ENCODE measurements at regions not wholly inside any gene's neighbourhood (a gene's known extent, or its start where the extent isn't known, plus 50 kb on each side); places are given as distances from the start of the nearest gene placed in this dataset.
"Not testable (repeated sequence)": the region's sequence is repeated elsewhere in the genome, so short reads cannot be mapped to it uniquely, and the experiment has no call there.

- peak; percentile 24 for DNase-seq (ENCODE audit: low read depth)
These were observed 114.5 kb downstream of the ADRA2C start for GRCh38 chr4:3880615-3881120.

GRCh38 chr4:3882316-3882885 lies 116.2 kb downstream of the ADRA2C start:
- not testable (repeated sequence) for DNase-seq (ENCODE audit: low read depth)

GRCh38 chr4:3884261-3884660 lies 118.1 kb downstream of the ADRA2C start:
- DNase-seq (ENCODE audit: low read depth): not testable (repeated sequence)

GRCh38 chr4:3893590-3893989 lies 127.4 kb downstream of the ADRA2C start:
- DNase-seq (ENCODE audit: low read depth): not testable (repeated sequence)

GRCh38 chr4:3894086-3894959 lies 128.1 kb downstream of the ADRA2C start:
- not testable (repeated sequence) for DNase-seq (ENCODE audit: low read depth)

- DNase-seq (ENCODE audit: low read depth): no peak
These were observed 130.3 kb downstream of the ADRA2C start for GRCh38 chr4:3896441-3896840.

DNA sequence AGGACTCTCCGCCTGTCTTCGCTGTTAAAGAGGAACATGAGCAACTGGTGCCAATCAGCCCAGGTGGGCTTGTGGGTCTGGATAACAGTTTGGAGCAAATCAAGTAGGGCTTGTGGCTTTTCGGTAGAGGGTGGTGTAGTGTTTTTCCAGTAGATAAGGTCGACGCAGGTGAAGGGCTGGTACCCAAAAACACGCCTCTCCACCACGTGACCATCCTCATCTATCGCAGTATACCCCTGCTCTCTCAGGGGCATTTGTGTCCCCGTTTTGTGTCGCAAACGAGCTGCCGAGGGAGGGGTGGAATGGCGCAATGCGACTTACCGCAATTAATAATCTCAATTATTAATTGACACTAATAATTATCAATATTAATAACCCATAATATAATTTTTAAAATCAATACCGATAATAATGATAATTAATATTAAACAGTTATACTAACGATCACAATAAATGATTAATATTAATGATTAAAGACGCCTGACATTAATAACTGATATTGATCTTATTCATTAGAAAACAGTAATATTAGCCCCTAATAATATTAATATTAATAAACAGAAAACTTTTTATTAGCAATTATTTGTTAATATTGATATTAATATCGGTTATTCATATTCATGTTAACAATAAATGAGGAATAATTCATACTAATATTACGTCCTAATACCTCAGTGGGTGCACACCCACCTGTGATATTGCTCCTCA lies 130.8 kb downstream of the ADRA2C start:
- DNase-seq (ENCODE audit: low read depth): not testable (repeated sequence)

GRCh38 chr4:3898098-3898497 lies 131.9 kb downstream of the ADRA2C start:
- no peak for DNase-seq (ENCODE audit: low read depth)

- DNase-seq (ENCODE audit: low read depth): not testable (repeated sequence)
These were observed 132.7 kb downstream of the ADRA2C start for GRCh38 chr4:3898928-3899327.

GRCh38 chr4:3904264-3904955 lies 138.2 kb downstream of the ADRA2C start:
- DNase-seq (ENCODE audit: low read depth): not testable (repeated sequence)

DNA sequence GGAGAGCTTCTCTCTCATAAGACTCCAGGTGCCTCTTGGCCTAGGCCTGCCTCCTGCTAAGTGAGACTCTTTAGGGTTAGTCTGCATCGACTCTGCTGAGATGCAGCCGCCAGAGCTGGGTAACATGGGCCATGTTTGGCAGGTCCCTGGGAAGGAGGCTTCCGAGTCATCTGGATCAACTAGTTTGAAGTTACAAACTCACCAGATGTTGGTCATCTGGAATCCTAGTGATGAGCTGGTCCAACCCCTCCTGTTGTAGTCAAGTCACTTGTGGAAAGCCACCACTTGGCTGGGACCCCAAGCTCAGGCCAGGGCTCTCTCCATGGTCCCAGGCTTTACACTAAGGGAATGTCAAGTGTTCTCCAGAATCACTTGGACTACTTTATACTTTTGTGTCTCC lies 143.4 kb downstream of the ADRA2C start:
- DNase-seq (ENCODE audit: low read depth): not testable (repeated sequence)

DNA sequence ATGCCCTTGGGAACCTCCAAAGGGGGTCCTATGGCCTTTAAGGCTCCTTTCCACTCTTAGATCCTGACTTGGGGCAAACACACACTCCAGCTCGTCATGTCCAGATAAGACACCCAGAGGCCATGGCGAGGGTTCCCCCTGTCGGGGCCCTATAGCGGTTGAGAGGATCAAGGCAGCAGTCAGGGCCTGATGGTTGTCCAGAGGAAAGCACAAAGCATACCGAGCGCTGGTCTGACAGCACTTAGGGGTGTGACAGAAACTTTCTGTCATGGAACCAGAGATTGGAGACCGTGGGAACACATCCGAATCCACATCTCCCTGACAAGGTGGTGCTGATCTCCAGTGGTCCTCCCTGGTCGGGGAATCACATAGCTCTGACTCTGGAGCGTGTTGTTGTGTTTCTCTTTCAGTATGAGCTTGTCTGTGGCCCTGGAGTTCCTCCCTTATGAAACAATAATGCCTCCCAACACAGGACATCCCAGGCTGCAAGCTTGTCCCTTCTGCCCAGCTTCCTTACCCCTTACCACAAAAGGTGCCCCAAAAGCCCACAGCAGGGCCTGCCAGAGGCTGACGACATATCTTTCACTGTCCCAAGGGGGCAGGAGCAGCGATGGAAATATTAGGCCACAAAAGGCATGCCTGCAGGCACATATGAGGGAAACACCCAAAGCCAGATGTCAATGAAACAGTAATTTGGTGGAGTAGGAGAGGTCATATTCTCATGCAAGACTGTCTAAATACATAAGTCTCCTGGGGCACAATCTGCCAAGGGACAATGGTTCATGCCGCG lies 144.2 kb downstream of the ADRA2C start:
- DNase-seq (ENCODE audit: low read depth): not testable (repeated sequence)

DNA sequence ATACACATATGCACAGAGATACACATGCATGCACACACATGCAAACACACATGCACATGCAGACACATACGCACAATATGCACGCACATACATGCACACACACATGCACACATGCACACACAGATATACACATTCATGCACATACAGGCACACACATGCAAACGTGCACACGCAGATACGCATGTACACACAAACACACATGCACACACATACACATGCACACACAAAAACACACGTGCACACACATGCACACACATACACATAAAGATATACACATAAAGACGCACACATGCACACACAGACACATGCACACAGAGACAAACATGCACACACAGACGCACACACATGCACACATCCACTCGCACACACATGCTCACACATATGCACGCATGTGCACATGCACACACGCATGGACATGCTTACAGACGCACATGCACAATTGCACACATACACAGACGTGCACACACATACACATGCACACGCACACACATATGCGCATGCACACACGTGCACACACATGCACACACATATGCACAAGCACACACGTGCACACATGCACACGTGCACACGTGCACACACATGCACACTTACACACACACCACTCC lies 145.2 kb downstream of the ADRA2C start:
- no peak for DNase-seq (ENCODE audit: low read depth)

GRCh38 chr4:3914511-3914910 lies 148.3 kb downstream of the ADRA2C start:
- peak; percentile 29 for DNase-seq (ENCODE audit: low read depth)

DNA sequence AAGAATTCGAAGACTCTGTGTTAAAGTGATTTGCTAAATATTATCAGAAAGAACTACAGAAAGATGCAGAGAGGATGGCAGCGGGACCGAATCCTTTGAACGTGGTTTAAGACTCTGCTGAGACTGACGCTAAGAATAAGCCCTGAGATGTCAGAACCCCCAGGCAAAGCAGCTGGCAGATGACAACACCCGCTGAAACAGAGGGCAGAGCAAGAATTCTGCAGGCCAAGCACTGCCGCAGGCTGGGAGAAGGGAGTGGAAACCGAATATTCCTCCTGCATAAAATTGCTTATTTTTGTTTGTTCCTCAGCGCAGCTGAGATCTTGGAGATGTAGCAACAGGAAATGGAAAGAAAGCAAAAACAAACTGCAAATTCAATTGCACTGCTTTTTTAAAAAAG lies 153.3 kb downstream of the ADRA2C start:
- DNase-seq (ENCODE audit: low read depth): not testable (repeated sequence)

DNA sequence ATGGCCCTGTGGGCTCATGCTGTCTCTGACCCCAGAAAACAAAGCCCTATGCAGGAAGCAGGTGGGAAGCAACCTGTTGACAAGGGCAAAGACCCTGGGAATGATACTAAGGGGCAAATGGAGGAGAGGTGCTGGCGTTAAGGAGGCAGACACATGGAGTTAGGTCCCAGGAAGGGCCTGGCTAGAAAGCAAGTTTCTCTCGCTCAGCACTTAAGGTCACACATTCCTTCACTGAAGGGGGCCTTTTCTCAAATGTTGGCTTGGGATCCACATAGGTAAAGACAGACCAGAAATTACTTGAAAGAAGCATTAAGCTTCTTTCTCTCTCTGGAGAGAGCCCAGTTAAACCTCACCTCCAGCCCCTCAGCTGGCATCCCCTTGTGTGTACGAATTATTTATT lies 155.7 kb downstream of the ADRA2C start:
- DNase-seq (ENCODE audit: low read depth): not testable (repeated sequence)

DNA sequence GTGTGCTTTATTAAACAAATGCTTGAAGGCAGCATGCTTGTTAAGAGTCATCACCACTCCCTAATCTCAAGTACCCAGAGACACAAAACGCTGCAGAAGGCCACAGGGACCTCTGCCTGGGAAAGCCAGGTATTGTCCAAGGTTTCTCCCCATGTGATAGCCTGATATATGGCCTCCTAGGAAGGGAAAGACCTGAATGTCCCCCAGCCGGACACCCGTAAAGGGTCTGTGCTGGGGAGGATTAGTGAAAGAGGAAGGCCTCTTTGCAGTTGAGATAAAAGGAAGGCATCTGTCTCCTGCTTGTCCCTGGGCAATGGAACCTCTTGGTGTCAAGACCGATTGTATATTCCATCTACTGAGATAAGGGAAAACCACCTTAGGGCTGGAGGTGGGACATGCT lies 159.7 kb downstream of the ADRA2C start:
- DNase-seq (ENCODE audit: low read depth): not testable (repeated sequence)

DNA sequence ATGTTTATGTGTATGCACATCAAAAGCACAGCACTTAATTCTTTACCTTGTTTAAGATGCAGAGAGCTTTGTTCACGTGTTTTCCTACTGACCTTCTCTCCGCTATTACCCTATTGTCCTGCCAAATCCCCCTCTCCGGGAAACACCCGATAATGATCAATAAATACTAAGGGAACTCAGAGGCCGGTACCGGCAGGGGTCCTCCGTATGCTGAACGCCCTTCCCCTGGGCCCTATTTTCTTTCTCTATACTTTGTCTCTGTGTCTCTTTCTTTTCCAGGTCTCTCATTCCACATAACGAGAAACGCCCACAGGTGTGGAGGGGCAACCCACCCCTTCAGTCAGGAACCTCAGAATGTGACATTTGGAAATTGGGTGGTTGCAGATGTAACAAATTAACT lies 160.1 kb downstream of the ADRA2C start:
- not testable (repeated sequence) for DNase-seq (ENCODE audit: low read depth)

GRCh38 chr4:3926969-3927755 lies 161.0 kb downstream of the ADRA2C start:
- DNase-seq (ENCODE audit: low read depth): peak; percentile 42

- peak; percentile 44 for DNase-seq (ENCODE audit: low read depth)
These were observed 163.2 kb downstream of the ADRA2C start for GRCh38 chr4:3929431-3929830.
